Vagina (tissue), 2 donors: ENCODE measurements at regions not wholly inside any gene's neighbourhood (a gene's known extent, or its start where the extent isn't known, plus 50 kb on each side); places are given as distances from the start of the nearest gene placed in this dataset.
A peak's percentile ranks its signal among the peaks of the same experiment; 100 is the strongest.

ENCODE experiments used
- DNase-seq, 2 donors: peaks; one replicate each; pipeline ENCODE4 v3.0.0-alpha.2; 2017; ENCODE audit errors: extremely low spot score in 2 of 2
- H3K27ac ChIP-seq: fragments of 200-600 bp; sonication (generic); one replicate; pipeline ENCODE4 v1.5.1; 2019
- H3K27me3 ChIP-seq: fragments of 200-600 bp; sonication (generic); one replicate; pipeline ENCODE4 v1.5.1; 2019
- H3K36me3 ChIP-seq, 2 donors: fragments of 200-600 bp; sonication (generic); one replicate each; pipeline ENCODE4 v1.5.1; 2017 to 2019
- H3K4me1 ChIP-seq: fragments of 200-600 bp; sonication (generic); one replicate; pipeline ENCODE4 v1.5.1; 2019
- H3K4me3 ChIP-seq, 2 donors: fragments of 200-600 bp; sonication (generic); 1 replicate in 1 of 2; 2 replicates in 1 of 2; pipeline ENCODE4 v1.5.1; 2016 to 2019
- H3K9me3 ChIP-seq: fragments of 200-600 bp; sonication (generic); one replicate; pipeline ENCODE4 v1.5.1; 2019
- CTCF ChIP-seq, 3 experiments: fragments of 450-650 bp in 2 of 3; fragments of 200-600 bp in 1 of 3; sonication (generic) in 1 of 3; IDR thresholded peaks; one replicate each; pipeline ENCODE4 v1.5.1; 2017 to 2019; ENCODE audit warnings: antibody characterized with exemption in 3 of 3, mild to moderate bottlenecking in 2 of 3, moderate library complexity in 2 of 3
- POLR2A ChIP-seq, 2 donors: fragments of 450-650 bp; IDR thresholded peaks; one replicate each; pipeline ENCODE4 v1.6.1; 2017; ENCODE audit warnings: antibody characterized with exemption in 2 of 2, mild to moderate bottlenecking in 2 of 2, moderate library complexity in 2 of 2
- POLR2AphosphoS5 ChIP-seq, 2 donors: sonication (generic); formaldehyde crosslinking; IDR thresholded peaks; one replicate each; pipeline ENCODE4 v1.9.0; 2017; ENCODE audit warnings: antibody characterized with exemption in 2 of 2, mild to moderate bottlenecking in 2 of 2, low read depth in 1 of 2; ENCODE audit not compliant: insufficient read depth in 1 of 2
- intact Hi-C: fragments of 100-400 bp; cut with DNase I; formaldehyde crosslinking; loops from one replicate; pipeline ENCODE4 v1.15.1; 2023

DNA sequence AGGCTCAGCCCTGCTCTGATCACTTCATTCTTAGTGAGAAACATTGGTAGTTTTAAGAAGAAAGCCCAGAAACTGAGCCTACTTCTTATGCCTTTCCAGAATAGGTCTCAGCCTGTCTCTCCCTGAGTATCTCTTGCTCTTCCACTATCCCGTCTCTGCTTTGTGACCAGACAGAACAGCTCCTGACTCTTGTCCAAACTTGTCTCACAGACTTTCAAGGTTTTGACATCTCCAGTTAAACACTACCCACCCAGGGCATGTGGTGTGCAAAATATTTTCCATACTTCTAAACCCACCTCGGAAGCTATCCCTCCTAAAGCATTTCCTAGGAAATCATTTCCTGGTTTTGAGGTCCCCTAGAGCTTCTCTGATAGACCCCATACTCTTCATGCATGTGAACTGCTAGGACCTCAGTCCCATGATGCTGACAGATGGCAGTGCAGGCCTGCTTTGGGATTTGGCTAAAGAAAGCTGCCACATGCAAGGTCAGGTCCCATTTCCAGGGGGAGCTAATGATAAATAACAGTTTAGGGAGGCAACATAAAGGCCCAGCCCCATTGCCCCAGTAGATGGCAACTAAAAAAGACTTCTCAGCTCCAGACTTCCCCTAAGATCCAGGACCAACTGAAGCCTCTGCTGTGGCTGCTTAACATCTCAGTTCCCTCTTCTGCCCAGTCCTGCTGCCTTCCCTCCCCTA is 211.5 kb downstream of the MED10 start:
- intact Hi-C loops = no loop called here
- TF ChIP-seq CTCF (IDR thresholded peaks at IDR 0.05) = no peak
- no peak for TF ChIP-seq POLR2A (IDR thresholded peaks at IDR 0.05)
- TF ChIP-seq POLR2AphosphoS5 (IDR thresholded peaks at IDR 0.05; ENCODE audit: insufficient read depth in 1 of 2, low read depth in 1 of 2) = no peak
- no peak overlapping the region for H3K4me3 ChIP-seq
- H3K27ac ChIP-seq = no peak overlapping the region
- no peaks in the 10 kb centered on the region for H3K27me3 ChIP-seq
- DNase-seq = peak; percentile 31 to 62
- H3K36me3 ChIP-seq = no peaks in the 10 kb centered on the region
- H3K4me1 ChIP-seq = no peaks in the 10 kb centered on the region
- H3K9me3 ChIP-seq = no peaks in the 10 kb centered on the region

- TF ChIP-seq CTCF (IDR thresholded peaks at IDR 0.05) = no peak
- TF ChIP-seq POLR2AphosphoS5 (IDR thresholded peaks at IDR 0.05; ENCODE audit: insufficient read depth in 1 of 2, low read depth in 1 of 2) = no peak
- TF ChIP-seq POLR2A (IDR thresholded peaks at IDR 0.05) = no peak
- peak in 1 of 2 donors; percentile 19 for DNase-seq
- no peak overlapping the region for H3K4me3 ChIP-seq
- H3K9me3 ChIP-seq = no peaks in the 10 kb centered on the region
- H3K36me3 ChIP-seq = no peaks in the 10 kb centered on the region
- no peaks in the 10 kb centered on the region for H3K4me1 ChIP-seq
- H3K27me3 ChIP-seq = no peaks in the 10 kb centered on the region
- H3K27ac ChIP-seq = no peak overlapping the region
- intact Hi-C loops = no loop called here
Observed at GRCh38 chr5:6163913-6164312, 214.4 kb downstream of the MED10 start.

DNA sequence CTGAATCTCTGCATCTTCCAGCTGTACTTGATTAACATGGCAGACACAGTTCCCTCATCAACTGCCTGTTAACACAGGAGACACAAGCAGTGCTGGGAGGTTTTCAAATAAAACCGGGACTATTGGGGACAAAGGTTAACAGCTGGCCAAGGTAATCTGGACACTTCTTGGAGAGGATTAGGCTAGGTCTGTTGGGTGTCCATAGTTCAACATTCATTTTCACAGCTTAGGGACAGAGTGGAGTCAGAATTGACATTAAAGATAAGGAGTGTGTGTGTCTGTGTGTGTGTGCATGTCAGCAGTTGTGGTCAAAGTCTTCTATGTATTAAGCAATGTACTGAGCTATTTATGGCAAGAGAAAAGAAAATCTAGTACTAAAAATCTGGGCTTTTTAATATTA is 216.2 kb downstream of the MED10 start:
- Histone ChIP-seq H3K4me1 (no peaks in the 10 kb centered on the region), H3K4me3 (no peak overlapping the region), H3K36me3 (no peaks in the 10 kb centered on the region), H3K9me3 (no peaks in the 10 kb centered on the region), H3K27me3 (no peaks in the 10 kb centered on the region), H3K27ac (no peak overlapping the region)
- no peak for DNase-seq
- TF ChIP-seq POLR2A (IDR thresholded peaks at IDR 0.05) (no peak), POLR2AphosphoS5 (IDR thresholded peaks at IDR 0.05; ENCODE audit: insufficient read depth in 1 of 2, low read depth in 1 of 2) (no peak), CTCF (IDR thresholded peaks at IDR 0.05) (no peak)
- intact Hi-C loops = no loop called here

GRCh38 chr5:6161257-6161656 is 217.1 kb downstream of the MED10 start:
- Histone ChIP-seq H3K27me3 (no peaks in the 10 kb centered on the region), H3K27ac (no peak overlapping the region), H3K4me3 (no peak overlapping the region), H3K4me1 (no peaks in the 10 kb centered on the region), H3K36me3 (no peaks in the 10 kb centered on the region), H3K9me3 (no peaks in the 10 kb centered on the region)
- DNase-seq = peak; percentile 67 to 79
- intact Hi-C loops = no loop called here
- TF ChIP-seq CTCF (IDR thresholded peaks at IDR 0.05) = no peak
- TF ChIP-seq POLR2AphosphoS5 (IDR thresholded peaks at IDR 0.05; ENCODE audit: insufficient read depth in 1 of 2, low read depth in 1 of 2) = no peak
- TF ChIP-seq POLR2A (IDR thresholded peaks at IDR 0.05) = no peak

DNA sequence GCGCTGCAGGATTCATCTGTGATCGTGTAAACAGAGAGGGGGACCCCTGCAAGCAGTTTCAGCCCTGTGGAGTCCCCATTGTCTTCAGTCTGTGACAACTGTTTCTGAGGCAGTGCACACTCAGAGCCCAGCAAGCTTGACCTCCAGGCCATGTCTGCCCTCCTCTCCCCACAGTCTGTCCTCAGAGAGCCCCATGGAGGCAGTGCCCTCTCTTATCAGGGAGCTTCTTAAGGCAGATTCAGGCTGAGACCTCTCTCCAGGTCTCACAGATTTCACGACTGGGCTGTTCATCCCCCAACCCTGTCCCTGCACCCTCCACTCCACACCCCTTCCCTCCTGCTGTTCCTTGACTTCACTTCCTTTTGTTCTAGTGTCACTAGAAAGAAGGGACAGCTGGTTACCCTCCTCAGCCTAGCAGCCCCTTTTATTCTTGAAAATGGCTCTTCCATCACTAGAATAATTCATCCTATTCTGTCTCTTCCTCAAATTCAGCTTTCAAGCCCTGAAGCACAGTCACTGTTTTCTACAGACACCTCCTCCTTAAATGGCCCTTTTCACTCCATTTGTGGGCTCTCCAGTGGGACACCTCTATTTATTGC is 218.4 kb downstream of the MED10 start:
- Histone ChIP-seq H3K9me3 (no peaks in the 10 kb centered on the region), H3K36me3 (no peaks in the 10 kb centered on the region), H3K27me3 (no peaks in the 10 kb centered on the region), H3K4me3 (no peak overlapping the region), H3K4me1 (no peaks in the 10 kb centered on the region), H3K27ac (no peak overlapping the region)
- TF ChIP-seq POLR2AphosphoS5 (IDR thresholded peaks at IDR 0.05; ENCODE audit: insufficient read depth in 1 of 2, low read depth in 1 of 2) = no peak
- TF ChIP-seq CTCF (IDR thresholded peaks at IDR 0.05) = no peak
- TF ChIP-seq POLR2A (IDR thresholded peaks at IDR 0.05) = no peak
- DNase-seq = no peak
- intact Hi-C loops = no loop called here
